H9 (cell line): ENCODE measurements at regions not wholly inside any gene's neighbourhood (a gene's known extent, or its start where the extent isn't known, plus 50 kb on each side); places are given as distances from the start of the nearest gene placed in this dataset.

ENCODE experiments used
- DNase-seq: peaks from one replicate; pipeline ENCODE4 v3.0.0-alpha.2; 2017
- H2AFZ ChIP-seq: one replicate; pipeline ENCODE4 v1.6.1; 2013; ENCODE audit warnings: mild to moderate bottlenecking, low read length, control low read depth, moderate library complexity
- H2AK5ac ChIP-seq: 2 replicates; pipeline ENCODE4 v1.6.1; 2013; ENCODE audit warnings: low read length, control low read depth, mixed read lengths; ENCODE audit not compliant: insufficient read length
- H2BK120ac ChIP-seq: one replicate; pipeline ENCODE4 v1.6.1; 2013; ENCODE audit warnings: low read depth, mild to moderate bottlenecking, low read length, control low read depth, inconsistent platforms; ENCODE audit not compliant: poor library complexity, severe bottlenecking
- H2BK12ac ChIP-seq: 2 replicates; pipeline ENCODE4 v1.6.1; 2013; ENCODE audit warnings: low read length, control low read depth, mixed read lengths, low read depth; ENCODE audit not compliant: insufficient read length
- H2BK15ac ChIP-seq: 2 replicates; pipeline ENCODE4 v1.6.1; 2013; ENCODE audit warnings: low read depth, low read length, control low read depth
- H2BK20ac ChIP-seq: one replicate; pipeline ENCODE4 v1.6.1; 2013; ENCODE audit warnings: low read depth, mild to moderate bottlenecking, low read length, control low read depth, inconsistent platforms; ENCODE audit not compliant: poor library complexity, severe bottlenecking
- H2BK5ac ChIP-seq: 2 replicates; pipeline ENCODE4 v1.6.1; 2013; ENCODE audit warnings: low read length, control low read depth, mixed read lengths; ENCODE audit not compliant: insufficient read length
- H3K14ac ChIP-seq: 2 replicates; pipeline ENCODE4 v1.6.1; 2013; ENCODE audit warnings: low read length, control low read depth; ENCODE audit not compliant: insufficient read depth
- H3K18ac ChIP-seq: 2 replicates; pipeline ENCODE4 v1.6.1; 2013; ENCODE audit warnings: low read depth, mild to moderate bottlenecking, mixed read lengths, low read length, control low read depth; ENCODE audit not compliant: insufficient read length
- H3K23ac ChIP-seq: 2 replicates; pipeline ENCODE4 v1.6.1; 2013; ENCODE audit warnings: low read length, control low read depth, mixed read lengths, low read depth; ENCODE audit not compliant: insufficient read length
- H3K23me2 ChIP-seq: 2 replicates; pipeline ENCODE4 v1.6.1; 2013; ENCODE audit warnings: low read depth, mild to moderate bottlenecking, mixed read lengths, low read length, control low read depth; ENCODE audit not compliant: insufficient read length, poor library complexity, severe bottlenecking
- H3K27ac ChIP-seq: 2 replicates; pipeline ENCODE4 v1.5.1; 2013; ENCODE audit warnings: low read length, control low read depth, mixed read lengths, low read depth; ENCODE audit not compliant: insufficient read length
- H3K27me3 ChIP-seq: 2 replicates; pipeline ENCODE4 v1.6.1; 2013; ENCODE audit warnings: low read length, control low read depth, inconsistent platforms; ENCODE audit not compliant: insufficient read depth
- H3K4ac ChIP-seq: 2 replicates; pipeline ENCODE4 v1.6.1; 2013; ENCODE audit warnings: low read depth, mild to moderate bottlenecking, control low read depth, inconsistent platforms, low read length, moderate library complexity
- H3K4me1 ChIP-seq: 2 replicates; pipeline ENCODE4 v1.6.1; 2013; ENCODE audit warnings: low read length, control low read depth, inconsistent platforms; ENCODE audit not compliant: insufficient read depth
- H3K4me2 ChIP-seq: 2 replicates; pipeline ENCODE4 v1.6.1; 2013; ENCODE audit warnings: low read length, control low read depth, mixed read lengths; ENCODE audit not compliant: insufficient read length, insufficient read depth
- H3K56ac ChIP-seq: 2 replicates; pipeline ENCODE4 v1.6.1; 2013; ENCODE audit warnings: low read depth, mild to moderate bottlenecking, mixed read lengths, low read length, control low read depth; ENCODE audit not compliant: insufficient read length
- H3K79me1 ChIP-seq: 2 replicates; pipeline ENCODE4 v1.6.1; 2013; ENCODE audit warnings: low read depth, mild to moderate bottlenecking, moderate library complexity, low read length, control low read depth, inconsistent platforms; ENCODE audit not compliant: insufficient read depth, poor library complexity, severe bottlenecking
- H3K79me2 ChIP-seq: 2 replicates; pipeline ENCODE4 v1.6.1; 2013; ENCODE audit warnings: low read length, control low read depth, inconsistent platforms; ENCODE audit not compliant: insufficient read depth
- H3K9ac ChIP-seq: 2 replicates; pipeline ENCODE4 v1.6.1; 2013; ENCODE audit warnings: low read length, control low read depth, mixed read lengths; ENCODE audit not compliant: insufficient read length; ENCODE audit errors: extremely low read depth
- H3K9me3 ChIP-seq: one replicate; pipeline ENCODE4 v1.6.1; 2013; ENCODE audit warnings: low read depth, low read length, inconsistent platforms; ENCODE audit not compliant: control insufficient read depth
- H3T11ph ChIP-seq: one replicate; pipeline ENCODE4 v1.6.1; 2013; ENCODE audit warnings: mild to moderate bottlenecking, low read length, control low read depth, inconsistent platforms
- H4K20me1 ChIP-seq: one replicate; pipeline ENCODE4 v1.6.1; 2013; ENCODE audit not compliant: control insufficient read depth, insufficient read length, insufficient read depth
- H4K5ac ChIP-seq: 2 replicates; pipeline ENCODE4 v1.6.1; 2013; ENCODE audit warnings: low read depth, mild to moderate bottlenecking, mixed read lengths, low read length, control low read depth; ENCODE audit not compliant: insufficient read length
- H4K8ac ChIP-seq: replicated peaks from 2 replicates; pipeline ENCODE4 v1.6.1; 2013; ENCODE audit warnings: low read length, control low read depth, mixed read lengths, low read depth; ENCODE audit not compliant: insufficient read length
- H4K91ac ChIP-seq: 2 replicates; pipeline ENCODE4 v1.6.1; 2013; ENCODE audit warnings: low read depth, mild to moderate bottlenecking, moderate library complexity, mixed read lengths, low read length, control low read depth; ENCODE audit not compliant: insufficient read length
- H3K27ac Mint-ChIP-seq, 3 experiments: 2 replicates in 2 of 3; 3 replicates in 1 of 3; pipeline ENCODE4 v1.8.0; 2020 to 2021; ENCODE audit warnings: mixed read lengths in 3 of 3, mild to moderate bottlenecking in 1 of 3, moderate library complexity in 1 of 3
- H3K27me3 Mint-ChIP-seq: 2 replicates; pipeline ENCODE4 v1.8.0; 2021; ENCODE audit warnings: low read depth, mild to moderate bottlenecking, moderate library complexity, mixed read lengths
- H3K36me3 Mint-ChIP-seq, 3 experiments: 2 replicates in 2 of 3; 3 replicates in 1 of 3; pipeline ENCODE4 v1.8.0; 2020 to 2021; ENCODE audit warnings: low read depth in 3 of 3, mixed read lengths in 3 of 3; ENCODE audit not compliant: insufficient read depth in 1 of 3
- H3K4me1 Mint-ChIP-seq, 2 experiments: 2 replicates each; pipeline ENCODE4 v1.8.0; 2020; ENCODE audit warnings: mixed read lengths in 2 of 2
- H3K4me3 Mint-ChIP-seq, 2 experiments: 2 replicates in 1 of 2; 3 replicates in 1 of 2; pipeline ENCODE4 v1.8.0; 2020 to 2021; ENCODE audit warnings: mild to moderate bottlenecking in 2 of 2, mixed read lengths in 2 of 2, moderate library complexity in 1 of 2
- H3K9me3 Mint-ChIP-seq, 2 experiments: 2 replicates in 1 of 2; 3 replicates in 1 of 2; pipeline ENCODE4 v1.8.0; 2020; ENCODE audit warnings: mild to moderate bottlenecking in 2 of 2, mixed read lengths in 2 of 2, moderate library complexity in 1 of 2
- CTCF ChIP-seq: fragments of 200-600 bp; sonication (generic); conservative IDR thresholded peaks from 3 replicates; pipeline ENCODE4 v1.8.0; 2021; ENCODE audit warnings: antibody characterized with exemption, mild to moderate bottlenecking

- Histone ChIP-seq H3K27ac (no peak overlapping the region), H3K9ac (no peak overlapping the region), H2AFZ (no peak overlapping the region), H3K56ac (no peak overlapping the region), H3K79me2 (no peaks in the 10 kb centered on the region), H3T11ph (no peak overlapping the region), H2BK15ac (no peak overlapping the region), H3K79me1 (no peaks in the 10 kb centered on the region), H2BK20ac (no peak overlapping the region), H3K23ac (no peak overlapping the region), H3K18ac (no peak overlapping the region), H3K23me2 (no peaks in the 10 kb centered on the region), H2AK5ac (no peak overlapping the region), H2BK5ac (no peak overlapping the region), H3K4me1 (no peaks in the 10 kb centered on the region), H3K14ac (no peak overlapping the region), H4K5ac (no peak overlapping the region), H2BK120ac (no peak overlapping the region), H4K8ac (no peak overlapping the region), H3K9me3 (no peaks in the 10 kb centered on the region), H4K91ac (no peak overlapping the region), H2BK12ac (no peak overlapping the region), H3K4me2 (no peak overlapping the region), H4K20me1 (no peaks in the 10 kb centered on the region), H3K4ac (no peak overlapping the region), H3K27me3 (no peaks in the 10 kb centered on the region)
- TF ChIP-seq CTCF = no peak
- Mint-ChIP-seq H3K4me3 (no peak overlapping the region), H3K9me3 (no peaks in the 10 kb centered on the region), H3K27me3 (no peaks in the 10 kb centered on the region; the same call in 1 of the 2 replicates), H3K27ac (no peak overlapping the region), H3K36me3 (no peaks in the 10 kb centered on the region), H3K4me1 (peaks cover 13 to 15% of the 10 kb centered on the region in 2 experiments)
- DNase-seq = no peak
Observed at GRCh38 chr7:118082506-118082905, 101.5 kb upstream of the LSM8 start.
